Adrenal gland (tissue), 5 donors: ENCODE measurements at regions not wholly inside any gene's neighbourhood (a gene's known extent, or its start where the extent isn't known, plus 50 kb on each side); places are given as distances from the start of the nearest gene placed in this dataset.

Experiments
- CTCF ChIP-seq, 6 experiments: fragments of 450-650 bp in 4 of 6; fragments of 200-600 bp in 2 of 6; sonication (generic) in 1 of 6; IDR thresholded peaks; 1 replicate in 5 of 6; 2 replicates in 1 of 6; pipeline versions ENCODE4 v1.5.1 to v1.8.0; 2016 to 2021; ENCODE audit warnings: antibody characterized with exemption in 6 of 6, mild to moderate bottlenecking in 2 of 6, moderate library complexity in 1 of 6
- POLR2A ChIP-seq, 2 donors: fragments of 450-650 bp; IDR thresholded peaks; one replicate each; pipeline ENCODE4 v1.6.1; 2017; ENCODE audit warnings: antibody characterized with exemption in 2 of 2, mild to moderate bottlenecking in 2 of 2, moderate library complexity in 1 of 2
- donor health status: DM: no; HTN: no; CAD: no.

- TF ChIP-seq CTCF (IDR thresholded peaks at IDR 0.05) (no peak), POLR2A (IDR thresholded peaks at IDR 0.05) (no peak)
Observed at GRCh38 chr14:34223373-34224148, 238.5 kb downstream of the SPTSSA start.
